ENCODE measurements at regions not wholly inside any gene's neighbourhood (a gene's known extent, or its start where the extent isn't known, plus 50 kb on each side); places are given as distances from the start of the nearest gene placed in this dataset.

DNA sequence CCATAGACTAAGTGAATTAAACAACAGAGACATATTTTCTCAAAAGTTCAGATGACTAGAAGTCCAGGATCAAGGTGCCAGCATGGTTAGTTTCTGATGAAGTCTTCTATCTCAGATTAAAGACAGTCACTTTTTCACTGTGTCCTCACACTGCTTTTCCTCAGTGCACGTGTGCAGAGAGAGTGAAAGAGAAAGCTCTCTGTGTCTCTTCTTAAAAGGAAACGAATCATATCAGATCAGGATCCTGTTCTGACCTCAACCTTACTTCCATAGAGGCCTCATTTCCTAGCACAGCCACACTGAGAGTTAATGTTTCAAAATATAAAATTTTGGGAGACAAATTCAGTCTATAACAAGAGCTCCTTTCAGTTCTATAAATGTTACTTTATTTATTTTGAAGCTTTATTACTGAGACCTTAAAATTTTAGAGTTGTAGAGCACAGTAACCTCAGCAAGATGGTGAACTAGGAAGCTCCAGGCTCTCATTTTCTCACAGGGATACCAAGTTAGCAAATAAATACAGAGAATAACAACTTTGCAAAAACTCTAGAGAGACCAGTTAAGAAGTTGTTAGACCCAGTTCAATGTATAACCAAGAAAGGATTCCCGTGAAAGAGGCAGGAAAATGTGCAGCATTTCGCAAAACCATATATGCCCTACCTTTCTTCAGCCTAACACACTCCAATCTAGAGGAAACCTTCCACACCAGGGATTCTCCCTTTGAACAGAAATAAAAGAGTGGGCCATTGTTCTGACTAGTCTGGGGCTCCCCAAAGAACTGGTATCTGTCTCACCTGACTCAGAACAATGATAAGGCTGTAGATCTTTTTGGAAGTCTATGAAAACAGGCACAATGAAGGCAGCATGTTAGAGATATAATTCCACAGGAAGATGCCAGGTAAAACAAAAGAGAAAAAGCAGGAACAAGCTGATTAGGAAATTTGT lies 372.2 kb downstream of the MRPL39 start:
- TF ChIP-seq, protein P1, sequence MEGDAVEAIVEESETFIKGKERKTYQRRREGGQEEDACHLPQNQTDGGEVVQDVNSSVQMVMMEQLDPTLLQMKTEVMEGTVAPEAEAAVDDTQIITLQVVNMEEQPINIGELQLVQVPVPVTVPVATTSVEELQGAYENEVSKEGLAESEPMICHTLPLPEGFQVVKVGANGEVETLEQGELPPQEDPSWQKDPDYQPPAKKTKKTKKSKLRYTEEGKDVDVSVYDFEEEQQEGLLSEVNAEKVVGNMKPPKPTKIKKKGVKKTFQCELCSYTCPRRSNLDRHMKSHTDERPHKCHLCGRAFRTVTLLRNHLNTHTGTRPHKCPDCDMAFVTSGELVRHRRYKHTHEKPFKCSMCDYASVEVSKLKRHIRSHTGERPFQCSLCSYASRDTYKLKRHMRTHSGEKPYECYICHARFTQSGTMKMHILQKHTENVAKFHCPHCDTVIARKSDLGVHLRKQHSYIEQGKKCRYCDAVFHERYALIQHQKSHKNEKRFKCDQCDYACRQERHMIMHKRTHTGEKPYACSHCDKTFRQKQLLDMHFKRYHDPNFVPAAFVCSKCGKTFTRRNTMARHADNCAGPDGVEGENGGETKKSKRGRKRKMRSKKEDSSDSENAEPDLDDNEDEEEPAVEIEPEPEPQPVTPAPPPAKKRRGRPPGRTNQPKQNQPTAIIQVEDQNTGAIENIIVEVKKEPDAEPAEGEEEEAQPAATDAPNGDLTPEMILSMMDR (IDR thresholded peaks at IDR 0.05; ENCODE audit: low read length): no peak
- TF ChIP-seq EZH2 (optimal IDR thresholded peaks at IDR 0.05; ENCODE audit: low read depth, low read length): no peak
